GM12878 (cell line): ENCODE measurements at regions not wholly inside any gene's neighbourhood (a gene's known extent, or its start where the extent isn't known, plus 50 kb on each side); places are given as distances from the start of the nearest gene placed in this dataset.
A peak's percentile ranks its signal among the peaks of the same experiment; 100 is the strongest.

Experiments
- ATAC-seq: fragments of 200-7000 bp; cut with Tn5 transposase; 3 replicates; pipeline ENCODE4 v1.9.1; 2020; ENCODE audit warnings: mild to moderate bottlenecking, moderate library complexity
- BruUV-seq: library from RNA; stranded (reverse); fragments of 400-500 nt; replicated peaks from 2 replicates; lab custom pipeline; 2021; lab: Mats Ljungman, UMichigan
- CTCF ChIA-PET: fragments of 300-600 bp; sonication (Branson Sonifier 250); formaldehyde crosslinking; extraction: SDS; loops from one replicate; lab custom pipeline; 2021; ENCODE audit warnings: inconsistent platforms; lab: Yijun Ruan, JAX
- POLR2A ChIA-PET: fragments of 350-600 bp; formaldehyde crosslinking; extraction: SDS; loops from one replicate; lab custom pipeline; 2021; ENCODE audit warnings: inconsistent platforms; lab: Charles Lee
- RAD21 ChIA-PET: fragments of 300-600 bp; sonication (Branson Sonifier 250); formaldehyde crosslinking; loops from one replicate; lab custom pipeline; 2023; ENCODE audit warnings: antibody characterized with exemption; ENCODE audit not compliant: unreplicated experiment; lab: Charles Lee
- SMC1A ChIA-PET: fragments of 300-600 bp; sonication (Branson Sonifier 250); formaldehyde crosslinking; loops from one replicate; lab custom pipeline; 2023; ENCODE audit not compliant: unreplicated experiment, uncharacterized antibody; lab: Charles Lee
- DNase-seq: peaks from one replicate; pipeline ENCODE4 v3.0.0-alpha.2; 2011; ENCODE audit warnings: low read depth, low spot score
- FAIRE-seq: peaks from 3 replicates; lab custom pipeline; 2011; peaks lifted over from hg19 to GRCh38; lab: Jason Lieb, UNC
- H2AFZ ChIP-seq: 2 replicates; pipeline ENCODE4 v1.6.0; 2011; ENCODE audit warnings: low read depth, low read length, control low read depth; ENCODE audit not compliant: control insufficient read depth
- H3K27ac ChIP-seq: 2 replicates; pipeline ENCODE4 v1.5.1; 2011; ENCODE audit warnings: control low read depth; ENCODE audit not compliant: control insufficient read depth, insufficient read depth
- H3K27me3 ChIP-seq, 2 experiments: replicated peaks in 1 of 2; 2 replicates each; pipeline versions ENCODE4 v1.6.0 to v1.6.1; 2011; ENCODE audit warnings: low read length in 1 of 2; ENCODE audit not compliant: control insufficient read depth in 2 of 2, insufficient read depth in 2 of 2
- H3K36me3 ChIP-seq, 2 experiments: 2 replicates each; pipeline ENCODE4 v1.5.1; 2011; ENCODE audit warnings: low read length in 1 of 2; ENCODE audit not compliant: control insufficient read depth in 2 of 2, insufficient read depth in 2 of 2
- H3K4me1 ChIP-seq: 2 replicates; pipeline ENCODE4 v1.6.1; 2011; ENCODE audit warnings: mild to moderate bottlenecking, low read length, moderate library complexity, mixed read lengths; ENCODE audit not compliant: control insufficient read depth, insufficient read depth
- H3K4me2 ChIP-seq: 2 replicates; pipeline ENCODE4 v1.6.0; 2011; ENCODE audit warnings: control low read depth; ENCODE audit not compliant: control insufficient read depth, insufficient read depth
- H3K4me3 ChIP-seq: fragments of 200-600 bp; sonication (generic); 2 replicates; pipeline ENCODE4 v1.5.1; 2016
- H3K79me2 ChIP-seq: 2 replicates; pipeline ENCODE4 v1.6.0; 2011; ENCODE audit warnings: low read length; ENCODE audit not compliant: control insufficient read depth, insufficient read depth
- H3K9ac ChIP-seq: 2 replicates; pipeline ENCODE4 v1.8.0; 2011; ENCODE audit warnings: low read length, control low read depth, mixed read lengths; ENCODE audit not compliant: control insufficient read depth, insufficient read depth
- H3K9me3 ChIP-seq: replicated peaks from 3 replicates; pipeline ENCODE4 v1.5.1; 2011; ENCODE audit warnings: mild to moderate bottlenecking, low read length; ENCODE audit not compliant: control insufficient read depth, insufficient read depth
- H4K20me1 ChIP-seq: 2 replicates; pipeline ENCODE4 v1.6.0; 2011; ENCODE audit not compliant: control insufficient read depth, insufficient read depth
- PAX8 ChIP-seq: fragments of 450-650 bp; IDR thresholded peaks from 2 replicates; pipeline ENCODE4 v1.6.1; 2017; ENCODE audit warnings: mild to moderate bottlenecking, moderate library complexity
- PRDM15 ChIP-seq: fragments of 450-650 bp; formaldehyde crosslinking; IDR thresholded peaks from 2 replicates; pipeline ENCODE4 v1.4.0; 2020; ENCODE audit warnings: mild to moderate bottlenecking, moderate library complexity
- ZBTB11 ChIP-seq: fragments of 450-650 bp; formaldehyde crosslinking; IDR thresholded peaks from 2 replicates; pipeline ENCODE4 v1.5.0; 2022; ENCODE audit warnings: mild to moderate bottlenecking, missing genetic modification characterization
- WGBS: methylation state at CpG from one replicate; pipeline ENCODE4 v1.1.6; 2016; ENCODE audit warnings: low lambda C conversion rate; ENCODE audit not compliant: insufficient replicate concordance, insufficient coverage; ENCODE audit errors: missing lambda C conversion rate; 5-methylcytosine and 5-hydroxymethylcytosine counted together
- in situ Hi-C: fragments of 300-500 bp; cut with MboI; formaldehyde crosslinking; loops from 9 replicates; pipeline ENCODE4 v1.14.3; 2018; ENCODE audit warnings: mixed read lengths
- intact Hi-C: fragments of 100-400 bp; cut with micrococcal nuclease; formaldehyde crosslinking; loops from one replicate; pipeline ENCODE4 v1.14.2; 2022; ENCODE audit not compliant: unreplicated experiment
- TF ChIP-seq, protein P1 (sequence below): IDR thresholded peaks from 2 replicates; pipeline ENCODE4 v1.6.1; 2012; ENCODE audit warnings: improper control_type of control experiment, low read depth, low read length; ENCODE audit not compliant: insufficient replicate concordance
- TF ChIP-seq, protein P2 (sequence below): IDR thresholded peaks from 2 replicates; pipeline ENCODE4 v1.6.1; 2011; ENCODE audit warnings: low read depth, mild to moderate bottlenecking, low read length, moderate library complexity, borderline replicate concordance; ENCODE audit errors: extremely low read depth

GRCh38 chr6:84333842-84334241, 106.4 kb upstream of the CEP162 start (continued):
- TF ChIP-seq, protein P1, sequence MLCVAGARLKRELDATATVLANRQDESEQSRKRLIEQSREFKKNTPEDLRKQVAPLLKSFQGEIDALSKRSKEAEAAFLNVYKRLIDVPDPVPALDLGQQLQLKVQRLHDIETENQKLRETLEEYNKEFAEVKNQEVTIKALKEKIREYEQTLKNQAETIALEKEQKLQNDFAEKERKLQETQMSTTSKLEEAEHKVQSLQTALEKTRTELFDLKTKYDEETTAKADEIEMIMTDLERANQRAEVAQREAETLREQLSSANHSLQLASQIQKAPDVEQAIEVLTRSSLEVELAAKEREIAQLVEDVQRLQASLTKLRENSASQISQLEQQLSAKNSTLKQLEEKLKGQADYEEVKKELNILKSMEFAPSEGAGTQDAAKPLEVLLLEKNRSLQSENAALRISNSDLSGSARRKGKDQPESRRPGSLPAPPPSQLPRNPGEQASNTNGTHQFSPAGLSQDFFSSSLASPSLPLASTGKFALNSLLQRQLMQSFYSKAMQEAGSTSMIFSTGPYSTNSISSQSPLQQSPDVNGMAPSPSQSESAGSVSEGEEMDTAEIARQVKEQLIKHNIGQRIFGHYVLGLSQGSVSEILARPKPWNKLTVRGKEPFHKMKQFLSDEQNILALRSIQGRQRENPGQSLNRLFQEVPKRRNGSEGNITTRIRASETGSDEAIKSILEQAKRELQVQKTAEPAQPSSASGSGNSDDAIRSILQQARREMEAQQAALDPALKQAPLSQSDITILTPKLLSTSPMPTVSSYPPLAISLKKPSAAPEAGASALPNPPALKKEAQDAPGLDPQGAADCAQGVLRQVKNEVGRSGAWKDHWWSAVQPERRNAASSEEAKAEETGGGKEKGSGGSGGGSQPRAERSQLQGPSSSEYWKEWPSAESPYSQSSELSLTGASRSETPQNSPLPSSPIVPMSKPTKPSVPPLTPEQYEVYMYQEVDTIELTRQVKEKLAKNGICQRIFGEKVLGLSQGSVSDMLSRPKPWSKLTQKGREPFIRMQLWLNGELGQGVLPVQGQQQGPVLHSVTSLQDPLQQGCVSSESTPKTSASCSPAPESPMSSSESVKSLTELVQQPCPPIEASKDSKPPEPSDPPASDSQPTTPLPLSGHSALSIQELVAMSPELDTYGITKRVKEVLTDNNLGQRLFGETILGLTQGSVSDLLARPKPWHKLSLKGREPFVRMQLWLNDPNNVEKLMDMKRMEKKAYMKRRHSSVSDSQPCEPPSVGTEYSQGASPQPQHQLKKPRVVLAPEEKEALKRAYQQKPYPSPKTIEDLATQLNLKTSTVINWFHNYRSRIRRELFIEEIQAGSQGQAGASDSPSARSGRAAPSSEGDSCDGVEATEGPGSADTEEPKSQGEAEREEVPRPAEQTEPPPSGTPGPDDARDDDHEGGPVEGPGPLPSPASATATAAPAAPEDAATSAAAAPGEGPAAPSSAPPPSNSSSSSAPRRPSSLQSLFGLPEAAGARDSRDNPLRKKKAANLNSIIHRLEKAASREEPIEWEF, result no peak

DNA sequence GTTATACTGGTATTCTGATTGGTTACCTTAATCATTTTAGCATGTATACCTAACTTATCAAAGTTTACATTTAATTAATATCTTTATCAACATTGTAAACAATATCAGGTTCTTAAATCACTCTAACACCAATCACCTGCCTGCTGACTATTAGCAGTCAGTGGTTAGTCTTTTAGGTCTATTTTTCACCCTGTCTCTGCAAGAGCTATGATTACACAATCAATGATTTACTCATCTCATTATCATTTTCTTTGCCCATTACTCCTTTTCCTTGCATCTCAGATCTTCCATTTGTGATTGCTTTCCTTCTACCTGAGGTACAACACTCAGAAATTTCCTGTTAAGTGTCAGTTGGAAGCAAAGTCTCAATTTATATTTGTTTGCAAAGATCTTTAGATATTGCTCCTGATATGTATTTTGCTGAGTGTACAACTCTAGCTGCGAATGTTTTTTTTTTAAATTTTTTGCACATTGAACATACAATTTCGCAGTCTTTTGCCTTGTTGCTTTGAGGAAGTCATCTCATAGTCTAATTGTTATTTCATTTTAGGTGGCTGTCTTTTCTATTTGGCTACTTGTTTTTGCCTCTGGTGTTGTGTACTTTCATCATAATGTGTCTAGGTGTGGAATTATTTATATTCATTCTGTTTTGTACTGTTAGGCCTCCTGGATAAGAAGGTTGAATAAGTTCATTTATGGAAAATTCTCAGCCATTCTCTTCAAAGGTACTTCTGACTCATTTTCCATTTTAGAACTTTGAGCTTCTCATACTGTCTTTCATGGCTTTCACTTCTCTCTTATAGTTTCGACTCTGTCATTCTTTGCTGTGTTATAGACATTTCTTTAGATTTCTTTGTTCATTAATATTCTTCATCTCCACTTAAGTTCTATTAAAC, 104.9 kb upstream of the CEP162 start:
- Histone ChIP-seq H3K27ac (peak overlapping the region; percentile 38; the same call in 1 of the 2 replicates), H3K9ac (no peak overlapping the region), H3K4me1 (peaks cover 6% of the 10 kb centered on the region; the same call in 1 of the 2 replicates), H3K36me3 (no peaks in the 10 kb centered on the region), H2AFZ (peak overlapping the region; percentile 21), H3K4me3 (no peak overlapping the region), H3K4me2 (peak overlapping the region; percentile 21), H4K20me1 (no peaks in the 10 kb centered on the region), H3K79me2 (no peaks in the 10 kb centered on the region), H3K9me3 (no peaks in the 10 kb centered on the region), H3K27me3 (no peaks in the 10 kb centered on the region)
- ATAC-seq (peak; percentile 97), DNase-seq (peak; percentile 24), FAIRE-seq (peak; percentile 83)
- in situ Hi-C loops (no loop called here), intact Hi-C loops (loop anchor here (10.0 kb wide), 1 partner anchor 212 kb away; no protein-coding TSS in a partner anchor)
- RAD21 ChIA-PET, result interaction anchor here (0.9 to 2.9 kb wide), 11 partner anchors 18 to 237 kb away, joined by 3 to 14 read pairs (median 6); partner anchors contain the start of gene CEP162
- POLR2A ChIA-PET, result interaction anchor here (1.0 to 1.7 kb wide), 2 partner anchors 18 to 78 kb away, joined by 3 to 4 read pairs; no protein-coding TSS in a partner anchor
- 4% methylated on average over 3 of the region's 3 CpGs for WGBS
- SMC1A ChIA-PET, result interaction anchor here (0.5 to 4.9 kb wide), 20 partner anchors 8 to 1379 kb away, joined by 3 to 21 read pairs (median 4); partner anchors contain the start of gene CEP162
- CTCF ChIA-PET, result interaction anchor here (0.6 to 1.7 kb wide), 12 partner anchors 14 to 337 kb away, joined by 3 to 5 read pairs (median 3); partner anchors contain the start of gene CEP162
- BruUV-seq, result no TSS peak
- TF ChIP-seq, protein P2, sequence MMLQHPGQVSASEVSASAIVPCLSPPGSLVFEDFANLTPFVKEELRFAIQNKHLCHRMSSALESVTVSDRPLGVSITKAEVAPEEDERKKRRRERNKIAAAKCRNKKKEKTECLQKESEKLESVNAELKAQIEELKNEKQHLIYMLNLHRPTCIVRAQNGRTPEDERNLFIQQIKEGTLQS, result no peak
- TF ChIP-seq PAX8 (no peak), ZBTB11 (CRISPR knock-in tag) (no peak), PRDM15 (CRISPR knock-in tag) (no peak)
